GM12865 (cell line): ENCODE measurements at regions not wholly inside any gene's neighbourhood (a gene's known extent, or its start where the extent isn't known, plus 50 kb on each side); places are given as distances from the start of the nearest gene placed in this dataset.
A peak's percentile ranks its signal among the peaks of the same experiment; 100 is the strongest.

ENCODE experiments used
- DNase-seq: peaks from one replicate; pipeline ENCODE4 v3.0.0; 2010; ENCODE audit warnings: low read depth
- H3K4me3 ChIP-seq: 2 replicates; pipeline ENCODE4 v1.5.1; 2011; ENCODE audit warnings: mild to moderate bottlenecking, low read depth, low read length, control low read depth
- TF ChIP-seq, protein P1 (sequence below): IDR thresholded peaks from 2 replicates; pipeline ENCODE4 v1.5.1; 2011; ENCODE audit warnings: low read length, control low read depth, low read depth, inconsistent platforms; ENCODE audit not compliant: insufficient read depth; ENCODE audit errors: missing control alignments

DNA sequence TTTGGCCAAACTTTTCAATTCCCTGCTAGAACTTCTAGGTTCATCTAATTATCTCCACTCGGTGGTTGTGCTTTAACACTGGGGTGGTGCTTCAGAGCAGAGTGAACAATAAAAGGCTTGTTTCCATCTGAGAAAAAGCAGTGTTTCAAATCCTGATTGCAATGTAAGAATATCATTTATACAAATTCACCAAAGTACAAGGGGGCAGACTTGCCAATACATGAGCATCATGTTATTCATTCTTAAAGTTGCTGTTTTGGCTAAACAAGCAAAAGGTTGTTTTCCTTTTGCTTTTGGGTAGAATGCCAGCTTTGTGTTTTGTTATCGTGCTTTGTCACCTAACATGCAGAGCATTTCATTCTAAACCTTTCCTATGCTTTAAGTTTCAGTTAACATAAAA is 78.5 kb upstream of the UBAC2 start:
- no peak overlapping the region for H3K4me3 ChIP-seq
- no peak for DNase-seq
- TF ChIP-seq, protein P1, sequence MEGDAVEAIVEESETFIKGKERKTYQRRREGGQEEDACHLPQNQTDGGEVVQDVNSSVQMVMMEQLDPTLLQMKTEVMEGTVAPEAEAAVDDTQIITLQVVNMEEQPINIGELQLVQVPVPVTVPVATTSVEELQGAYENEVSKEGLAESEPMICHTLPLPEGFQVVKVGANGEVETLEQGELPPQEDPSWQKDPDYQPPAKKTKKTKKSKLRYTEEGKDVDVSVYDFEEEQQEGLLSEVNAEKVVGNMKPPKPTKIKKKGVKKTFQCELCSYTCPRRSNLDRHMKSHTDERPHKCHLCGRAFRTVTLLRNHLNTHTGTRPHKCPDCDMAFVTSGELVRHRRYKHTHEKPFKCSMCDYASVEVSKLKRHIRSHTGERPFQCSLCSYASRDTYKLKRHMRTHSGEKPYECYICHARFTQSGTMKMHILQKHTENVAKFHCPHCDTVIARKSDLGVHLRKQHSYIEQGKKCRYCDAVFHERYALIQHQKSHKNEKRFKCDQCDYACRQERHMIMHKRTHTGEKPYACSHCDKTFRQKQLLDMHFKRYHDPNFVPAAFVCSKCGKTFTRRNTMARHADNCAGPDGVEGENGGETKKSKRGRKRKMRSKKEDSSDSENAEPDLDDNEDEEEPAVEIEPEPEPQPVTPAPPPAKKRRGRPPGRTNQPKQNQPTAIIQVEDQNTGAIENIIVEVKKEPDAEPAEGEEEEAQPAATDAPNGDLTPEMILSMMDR: no peak

DNA sequence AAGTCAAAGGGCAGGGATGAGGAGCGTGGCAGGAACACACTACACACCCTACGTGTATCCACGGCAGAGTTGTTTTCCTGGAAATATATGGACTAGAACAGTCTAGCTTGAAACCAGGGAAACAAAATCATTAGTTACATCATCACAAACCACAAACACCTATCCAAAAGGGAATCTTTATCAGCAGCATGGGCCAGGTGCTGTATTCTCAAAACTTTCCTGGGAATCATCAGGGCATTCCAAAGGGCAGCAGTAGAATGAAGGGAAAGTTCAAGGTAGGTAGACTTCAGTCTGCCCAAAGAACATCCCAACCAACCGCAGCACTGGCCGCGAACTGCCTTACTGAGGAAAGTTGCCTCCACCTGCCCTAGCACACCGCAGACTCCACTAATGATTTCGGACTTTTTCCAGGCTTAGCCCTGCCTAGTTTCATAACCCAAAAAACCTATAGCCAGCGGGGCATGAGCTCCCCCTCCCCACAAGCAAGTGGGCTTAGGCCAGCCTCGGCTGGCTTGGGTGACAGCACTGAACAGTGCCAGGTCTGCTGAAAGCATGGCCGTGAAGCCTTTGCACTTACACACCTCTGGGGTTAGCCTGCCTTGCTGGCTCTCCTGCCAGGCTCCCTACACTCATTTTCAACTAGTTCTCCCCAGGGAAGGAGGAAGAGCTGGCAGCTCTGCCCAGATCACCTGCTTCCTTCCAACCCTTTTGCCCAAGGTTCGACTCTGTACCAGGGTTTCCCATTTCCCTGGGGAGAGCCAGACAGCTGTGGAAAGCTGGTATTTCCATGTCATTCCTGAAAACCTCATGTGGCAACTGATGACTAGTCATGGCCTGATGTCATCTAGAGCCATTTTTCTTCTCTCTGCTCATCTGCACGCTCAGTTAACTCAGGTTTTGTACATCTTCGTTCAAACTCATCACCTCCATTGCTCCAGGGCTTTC is 77.3 kb upstream of the UBAC2 start:
- DNase-seq: no peak
- TF ChIP-seq, protein P1: no peak
- no peak overlapping the region for H3K4me3 ChIP-seq

DNA sequence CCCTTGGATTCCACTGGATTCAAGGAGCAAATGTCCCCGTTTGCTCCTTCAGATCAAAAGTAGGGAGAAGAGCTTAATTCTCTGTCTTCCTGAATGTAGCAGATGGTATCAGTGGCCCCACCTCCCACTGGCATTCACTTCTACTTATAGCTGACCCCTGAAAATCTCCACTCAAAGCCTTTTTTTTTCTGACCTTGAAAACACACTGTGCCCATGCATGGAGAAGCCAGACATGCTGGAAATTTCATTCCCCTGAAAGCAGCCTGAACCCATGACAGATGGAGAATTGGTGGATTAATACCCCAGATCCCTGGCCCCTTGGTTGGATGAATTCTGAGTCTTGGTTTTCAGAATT is 76.6 kb upstream of the UBAC2 start:
- no peak for DNase-seq
- TF ChIP-seq, protein P1: no peak
- H3K4me3 ChIP-seq: no peak overlapping the region

DNA sequence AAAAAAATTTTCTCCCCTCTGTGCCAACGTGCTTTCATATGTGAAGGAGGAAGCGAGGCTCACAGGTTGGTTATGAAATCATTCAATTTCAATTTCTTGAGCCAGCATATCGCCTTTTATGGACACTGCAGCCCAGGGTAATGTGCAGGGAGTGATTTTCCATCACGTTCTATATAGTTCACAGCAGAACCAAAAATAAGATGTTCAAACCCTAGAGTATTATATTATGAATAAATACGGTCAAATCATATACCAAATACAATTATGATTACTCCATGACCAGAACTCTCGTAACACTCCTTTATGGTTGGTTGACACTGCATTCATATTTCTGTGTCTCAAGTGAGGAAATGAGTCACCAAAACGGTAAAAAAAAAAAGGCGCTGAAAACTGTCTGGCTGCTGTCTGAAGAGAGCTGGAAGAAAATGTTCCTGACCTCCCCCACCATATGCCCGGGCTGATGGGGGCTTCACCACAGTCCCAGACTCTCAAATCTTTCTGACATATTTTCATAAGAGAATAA is 75.8 kb upstream of the UBAC2 start:
- no peak overlapping the region for H3K4me3 ChIP-seq
- DNase-seq: peak; percentile 34
- TF ChIP-seq, protein P1: no peak

DNA sequence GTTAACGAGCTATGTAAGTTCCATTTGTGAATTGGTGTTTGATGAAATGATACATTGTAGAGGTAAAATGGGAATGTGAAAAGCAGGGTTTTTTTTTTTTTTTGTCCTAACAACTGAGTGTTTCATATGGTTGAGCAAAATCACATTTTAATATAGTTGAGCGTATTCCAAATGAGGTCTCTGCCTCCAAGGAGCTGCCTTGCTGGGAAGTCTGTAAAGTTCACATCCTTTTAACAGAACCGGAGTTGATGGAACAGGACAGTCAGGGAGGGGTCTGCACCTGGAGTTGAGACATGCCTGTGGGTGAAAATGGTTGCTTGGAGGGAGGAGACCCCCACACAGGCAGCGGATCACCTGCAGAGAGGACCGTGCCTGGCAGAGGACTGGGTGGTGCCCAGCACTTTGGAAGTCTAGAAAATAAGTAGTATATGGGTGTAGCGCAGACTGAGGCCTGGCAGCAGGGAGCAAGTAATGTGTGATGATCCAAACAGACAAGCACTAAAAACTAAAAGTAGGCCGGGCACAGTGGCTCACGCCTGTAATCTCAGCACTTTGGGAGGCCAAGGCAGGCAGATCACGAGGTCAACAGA is 75.2 kb upstream of the UBAC2 start:
- no peak for DNase-seq

DNA sequence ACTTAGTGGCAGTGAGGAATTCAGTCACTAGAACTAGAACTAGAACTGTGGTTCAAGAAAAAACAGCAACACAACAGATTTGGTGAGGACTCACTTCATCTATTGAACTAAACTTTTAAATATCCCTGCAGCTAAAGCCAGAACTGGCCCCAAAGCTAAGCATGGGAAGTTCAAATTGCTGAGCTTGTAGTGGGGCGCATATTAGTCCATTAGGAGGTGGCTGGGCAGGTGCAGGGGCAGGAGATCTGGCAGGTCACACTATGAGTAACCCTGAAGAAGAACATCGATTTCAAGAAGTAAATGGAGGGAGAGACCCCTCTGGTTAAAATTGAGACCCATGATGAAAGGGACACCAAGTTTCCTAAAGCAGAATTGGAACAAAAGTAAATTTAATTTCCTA is 73.8 kb upstream of the UBAC2 start:
- DNase-seq: no peak
- H3K4me3 ChIP-seq: no peak overlapping the region
- TF ChIP-seq, protein P1: no peak

More for the DNA sequence above, 75.2 kb upstream of the UBAC2 start:
- TF ChIP-seq, protein P1: no peak
- no peak overlapping the region for H3K4me3 ChIP-seq

DNA sequence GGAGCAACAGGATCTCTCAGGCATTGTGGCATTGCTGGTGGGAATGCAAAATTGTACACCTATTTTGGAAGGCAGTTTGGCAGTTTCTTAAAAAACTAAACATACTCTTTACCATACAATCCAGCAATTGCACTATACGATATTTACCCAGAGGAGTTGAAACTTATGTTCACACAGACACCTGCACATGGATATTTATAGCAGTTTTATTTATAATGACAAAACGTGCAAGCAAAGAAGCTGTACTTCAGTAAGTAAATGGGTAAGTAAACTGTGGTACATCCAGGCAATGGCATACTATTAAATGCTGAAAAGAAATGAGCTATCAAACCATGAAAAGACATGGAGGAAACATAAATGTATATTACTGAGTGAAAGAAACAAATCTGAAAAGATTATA is 71.6 kb upstream of the UBAC2 start:
- TF ChIP-seq, protein P1: no peak
- no peak for DNase-seq
- no peak overlapping the region for H3K4me3 ChIP-seq
